ENCODE measurements at regions not wholly inside any gene's neighbourhood (a gene's known extent, or its start where the extent isn't known, plus 50 kb on each side); places are given as distances from the start of the nearest gene placed in this dataset.
"Not testable (repeated sequence)": the region's sequence is repeated elsewhere in the genome, so short reads cannot be mapped to it uniquely, and the experiment has no call there.

DNA sequence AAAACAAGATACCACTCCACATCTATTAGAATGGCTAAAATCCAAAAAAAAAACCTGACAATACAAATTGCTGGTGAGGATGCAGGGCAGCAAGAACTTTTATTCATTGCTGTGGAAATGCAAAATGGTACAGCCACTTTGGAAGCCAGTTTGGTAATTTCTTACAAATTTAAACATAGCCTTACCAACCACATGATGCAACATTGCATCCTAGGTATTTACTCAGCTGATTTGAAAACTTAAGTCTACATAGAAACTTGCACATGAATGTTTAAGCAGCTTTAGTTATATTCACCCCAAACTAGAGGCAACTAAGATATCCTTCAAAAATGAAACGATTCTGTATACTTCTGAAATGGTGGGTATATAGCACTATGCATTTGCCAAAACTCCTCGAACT, 178.8 kb upstream of the PDE4B start:
- Histone ChIP-seq H4K20me1 (ENCODE audit: insufficient read depth) (no peaks in the 10 kb centered on the region), H3K4me1 (ENCODE audit: low read depth, poor library complexity, severe bottlenecking) (no peaks in the 10 kb centered on the region), H3K4me3 (IDR thresholded peaks at IDR 0.05; ENCODE audit: insufficient read depth, low read depth, low read length) (no peak overlapping the region), H2AFZ (ENCODE audit: low read depth) (no peak overlapping the region), H3K79me2 (ENCODE audit: insufficient read depth, low read depth) (no peaks in the 10 kb centered on the region), H3K27ac (no peak overlapping the region), H3K4me2 (no peak overlapping the region), H3K36me3 (ENCODE audit: insufficient read depth) (no peaks in the 10 kb centered on the region), H3K9ac (no peak overlapping the region), H3K27me3 (ENCODE audit: insufficient read depth, low read depth) (no peaks in the 10 kb centered on the region)
- TF ChIP-seq, protein P1, sequence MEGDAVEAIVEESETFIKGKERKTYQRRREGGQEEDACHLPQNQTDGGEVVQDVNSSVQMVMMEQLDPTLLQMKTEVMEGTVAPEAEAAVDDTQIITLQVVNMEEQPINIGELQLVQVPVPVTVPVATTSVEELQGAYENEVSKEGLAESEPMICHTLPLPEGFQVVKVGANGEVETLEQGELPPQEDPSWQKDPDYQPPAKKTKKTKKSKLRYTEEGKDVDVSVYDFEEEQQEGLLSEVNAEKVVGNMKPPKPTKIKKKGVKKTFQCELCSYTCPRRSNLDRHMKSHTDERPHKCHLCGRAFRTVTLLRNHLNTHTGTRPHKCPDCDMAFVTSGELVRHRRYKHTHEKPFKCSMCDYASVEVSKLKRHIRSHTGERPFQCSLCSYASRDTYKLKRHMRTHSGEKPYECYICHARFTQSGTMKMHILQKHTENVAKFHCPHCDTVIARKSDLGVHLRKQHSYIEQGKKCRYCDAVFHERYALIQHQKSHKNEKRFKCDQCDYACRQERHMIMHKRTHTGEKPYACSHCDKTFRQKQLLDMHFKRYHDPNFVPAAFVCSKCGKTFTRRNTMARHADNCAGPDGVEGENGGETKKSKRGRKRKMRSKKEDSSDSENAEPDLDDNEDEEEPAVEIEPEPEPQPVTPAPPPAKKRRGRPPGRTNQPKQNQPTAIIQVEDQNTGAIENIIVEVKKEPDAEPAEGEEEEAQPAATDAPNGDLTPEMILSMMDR (conservative IDR thresholded peaks at IDR 0.05; ENCODE audit: low read depth, low read length) = no peak

DNA sequence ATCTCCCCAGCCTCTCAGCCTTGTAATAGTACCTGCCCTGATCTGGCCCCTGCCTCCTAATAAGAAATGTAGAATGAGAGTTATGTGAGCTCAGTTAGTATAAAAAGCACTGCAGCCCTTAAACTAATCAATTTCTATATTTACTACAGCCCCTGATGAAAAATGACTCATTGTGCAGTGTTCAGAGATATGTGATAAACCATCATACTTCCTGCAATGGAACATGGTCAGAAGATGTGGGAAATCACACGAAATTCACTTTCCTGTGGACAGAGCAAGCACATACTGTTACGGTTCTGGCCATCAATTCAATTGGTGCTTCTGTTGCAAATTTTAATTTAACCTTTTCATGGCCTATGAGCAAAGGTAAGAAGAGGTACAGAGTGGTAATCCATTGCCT, 176.8 kb upstream of the PDE4B start:
- no peak overlapping the region for H3K4me2 ChIP-seq
- TF ChIP-seq, protein P1 (conservative IDR thresholded peaks at IDR 0.05; ENCODE audit: low read depth, low read length) = no peak
- H3K4me1 ChIP-seq (ENCODE audit: low read depth, poor library complexity, severe bottlenecking) = no peaks in the 10 kb centered on the region
- H3K27me3 ChIP-seq (ENCODE audit: insufficient read depth, low read depth) = no peaks in the 10 kb centered on the region
- H3K36me3 ChIP-seq (ENCODE audit: insufficient read depth) = no peaks in the 10 kb centered on the region
- no peak overlapping the region for H3K9ac ChIP-seq
- H3K79me2 ChIP-seq (ENCODE audit: insufficient read depth, low read depth) = no peaks in the 10 kb centered on the region
- H3K27ac ChIP-seq = no peak overlapping the region
- H3K4me3 ChIP-seq (IDR thresholded peaks at IDR 0.05; ENCODE audit: insufficient read depth, low read depth, low read length) = no peak overlapping the region
- H4K20me1 ChIP-seq (ENCODE audit: insufficient read depth) = no peaks in the 10 kb centered on the region
- H2AFZ ChIP-seq (ENCODE audit: low read depth) = no peak overlapping the region

DNA sequence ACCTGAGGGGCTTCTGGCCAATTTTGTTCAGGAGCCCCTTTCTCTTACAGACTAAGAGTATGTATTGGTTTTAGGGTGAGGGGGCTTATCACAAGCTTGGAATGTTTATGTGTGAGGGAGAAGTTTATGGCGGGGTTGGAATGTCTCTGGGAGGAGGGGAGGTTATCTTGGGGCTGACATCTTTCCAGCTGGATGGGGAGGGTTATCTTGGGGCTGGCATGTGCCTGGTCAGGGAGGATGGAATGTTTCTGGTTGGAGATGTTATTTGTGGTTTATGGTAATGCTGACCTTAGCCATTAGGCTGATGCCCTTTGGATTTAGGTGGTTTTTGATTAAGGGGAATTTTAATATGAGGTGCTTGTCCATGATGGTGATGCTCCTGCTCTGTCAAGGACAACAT, 171.0 kb upstream of the PDE4B start:
- not testable (repeated sequence) for H3K36me3 ChIP-seq (ENCODE audit: insufficient read depth); H3K79me2 ChIP-seq (ENCODE audit: insufficient read depth, low read depth); H3K27ac ChIP-seq; H2AFZ ChIP-seq (ENCODE audit: low read depth); H4K20me1 ChIP-seq (ENCODE audit: insufficient read depth); H3K4me1 ChIP-seq (ENCODE audit: low read depth, poor library complexity, severe bottlenecking); H3K9ac ChIP-seq; H3K4me2 ChIP-seq; H3K27me3 ChIP-seq (ENCODE audit: insufficient read depth, low read depth); H3K4me3 ChIP-seq (IDR thresholded peaks at IDR 0.05; ENCODE audit: insufficient read depth, low read depth, low read length)

DNA sequence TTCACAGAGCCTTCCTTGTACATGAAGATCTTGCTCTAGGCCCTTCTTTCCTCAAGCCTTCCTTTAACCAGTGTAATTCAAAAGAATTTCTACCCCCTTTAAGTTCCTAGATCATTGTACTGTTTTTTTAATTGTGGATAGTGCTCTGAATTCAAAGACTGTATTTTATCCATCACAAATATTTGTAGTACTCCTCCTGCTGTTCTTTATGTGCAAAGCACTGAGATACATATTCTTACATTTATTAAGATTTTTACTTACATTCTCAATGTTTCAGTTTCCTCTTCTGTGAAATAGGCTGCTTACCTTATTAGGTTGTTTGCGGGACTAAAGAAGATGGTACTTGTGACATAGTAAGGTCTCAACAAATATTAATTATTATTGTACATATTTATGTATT, 168.8 kb upstream of the PDE4B start:
- no peak overlapping the region for H2AFZ ChIP-seq (ENCODE audit: low read depth)
- H3K79me2 ChIP-seq (ENCODE audit: insufficient read depth, low read depth) = no peaks in the 10 kb centered on the region
- no peaks in the 10 kb centered on the region for H3K27me3 ChIP-seq (ENCODE audit: insufficient read depth, low read depth)
- H3K27ac ChIP-seq = no peak overlapping the region
- no peaks in the 10 kb centered on the region for H3K4me1 ChIP-seq (ENCODE audit: low read depth, poor library complexity, severe bottlenecking)
- TF ChIP-seq, protein P1 (conservative IDR thresholded peaks at IDR 0.05; ENCODE audit: low read depth, low read length) = no peak
- no peak overlapping the region for H3K9ac ChIP-seq
- H3K4me3 ChIP-seq (IDR thresholded peaks at IDR 0.05; ENCODE audit: insufficient read depth, low read depth, low read length) = no peak overlapping the region
- no peak overlapping the region for H3K4me2 ChIP-seq
- no peaks in the 10 kb centered on the region for H4K20me1 ChIP-seq (ENCODE audit: insufficient read depth)
- no peaks in the 10 kb centered on the region for H3K36me3 ChIP-seq (ENCODE audit: insufficient read depth)

DNA sequence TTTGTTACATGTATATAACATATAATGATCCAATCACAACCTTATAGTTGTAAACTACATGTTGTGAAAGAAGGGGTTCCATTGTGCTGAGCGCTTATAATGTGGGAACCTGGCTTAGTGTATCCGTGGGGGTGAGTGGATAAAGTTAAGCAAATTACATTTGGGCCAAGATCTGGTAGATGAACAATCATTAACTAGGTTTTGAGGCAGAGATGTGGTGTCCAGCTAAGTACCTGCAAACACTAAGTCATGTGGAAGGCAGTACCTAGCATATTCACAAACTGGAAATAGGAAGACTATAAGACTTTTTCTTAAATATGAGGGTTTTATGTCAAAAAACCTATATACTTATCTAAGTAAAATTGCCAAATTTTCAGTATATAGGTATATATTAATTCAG, 167.2 kb upstream of the PDE4B start:
- TF ChIP-seq, protein P1 (conservative IDR thresholded peaks at IDR 0.05; ENCODE audit: low read depth, low read length) = no peak
- H3K36me3 ChIP-seq (ENCODE audit: insufficient read depth) = no peaks in the 10 kb centered on the region
- no peaks in the 10 kb centered on the region for H3K4me1 ChIP-seq (ENCODE audit: low read depth, poor library complexity, severe bottlenecking)

More for the DNA sequence above, 167.2 kb upstream of the PDE4B start:
- Histone ChIP-seq H3K4me2 (no peak overlapping the region), H3K27me3 (ENCODE audit: insufficient read depth, low read depth) (no peaks in the 10 kb centered on the region), H3K27ac (no peak overlapping the region), H4K20me1 (ENCODE audit: insufficient read depth) (no peaks in the 10 kb centered on the region), H3K4me3 (IDR thresholded peaks at IDR 0.05; ENCODE audit: insufficient read depth, low read depth, low read length) (no peak overlapping the region), H2AFZ (ENCODE audit: low read depth) (no peak overlapping the region), H3K79me2 (ENCODE audit: insufficient read depth, low read depth) (no peaks in the 10 kb centered on the region), H3K9ac (no peak overlapping the region)
